PC-9 (cell line): ENCODE measurements at regions not wholly inside any gene's neighbourhood (a gene's known extent, or its start where the extent isn't known, plus 50 kb on each side); places are given as distances from the start of the nearest gene placed in this dataset.

Source experiments
- CTCF ChIP-seq: fragments of 200-600 bp; sonication (generic); conservative IDR thresholded peaks from 2 replicates; pipeline ENCODE4 v1.6.1; 2017; ENCODE audit warnings: mixed run types, antibody characterized with exemption, mild to moderate bottlenecking, moderate library complexity
- EZH2 ChIP-seq: fragments of 200-600 bp; sonication (generic); IDR thresholded peaks from 2 replicates; pipeline ENCODE4 v1.8.0; 2017; ENCODE audit warnings: antibody characterized with exemption, low read depth

GRCh38 chr2:226139759-226140158 is 659.9 kb downstream of the IRS1 start:
- TF ChIP-seq CTCF (no peak), EZH2 (no peak)
